ENCODE measurements at regions not wholly inside any gene's neighbourhood (a gene's known extent, or its start where the extent isn't known, plus 50 kb on each side); places are given as distances from the start of the nearest gene placed in this dataset.
"Not testable (repeated sequence)": the region's sequence is repeated elsewhere in the genome, so short reads cannot be mapped to it uniquely, and the experiment has no call there.

DNA sequence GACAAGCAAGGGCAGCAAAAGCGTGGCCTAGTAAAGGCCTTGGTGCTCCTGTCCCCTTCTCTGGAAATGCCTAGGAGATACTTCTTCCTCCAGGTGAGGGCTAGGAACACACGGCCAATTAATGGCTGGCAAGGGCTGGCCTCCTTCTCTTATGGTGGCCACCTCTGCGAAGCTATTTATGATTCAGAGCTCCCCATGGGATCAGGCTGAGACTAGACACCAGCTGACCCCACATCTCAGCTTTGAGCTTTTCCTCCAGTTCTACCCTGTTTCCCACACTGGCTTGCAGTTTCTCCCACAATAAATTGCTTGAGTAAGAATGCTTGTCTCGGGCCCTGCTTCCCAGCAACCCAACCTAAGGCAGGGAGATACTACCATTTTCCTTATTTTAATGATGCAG is 53.7 kb downstream of the CAMK2N1 start:
- DNase-seq = no peak

DNA sequence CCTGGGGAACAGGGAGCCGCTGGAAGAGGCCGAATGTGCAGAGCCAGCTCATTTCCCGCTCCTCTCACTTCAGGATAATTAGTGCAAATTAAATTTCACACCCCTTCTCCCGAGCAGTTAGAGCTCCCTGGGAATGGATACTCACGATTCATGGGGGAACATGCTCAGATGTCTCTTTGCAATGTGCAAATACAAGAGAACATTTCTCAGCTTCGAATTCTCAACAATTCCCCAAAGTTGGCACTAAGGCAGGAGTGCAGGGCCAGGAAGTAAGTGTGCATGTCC is 54.9 kb downstream of the CAMK2N1 start:
- no peak for DNase-seq

DNA sequence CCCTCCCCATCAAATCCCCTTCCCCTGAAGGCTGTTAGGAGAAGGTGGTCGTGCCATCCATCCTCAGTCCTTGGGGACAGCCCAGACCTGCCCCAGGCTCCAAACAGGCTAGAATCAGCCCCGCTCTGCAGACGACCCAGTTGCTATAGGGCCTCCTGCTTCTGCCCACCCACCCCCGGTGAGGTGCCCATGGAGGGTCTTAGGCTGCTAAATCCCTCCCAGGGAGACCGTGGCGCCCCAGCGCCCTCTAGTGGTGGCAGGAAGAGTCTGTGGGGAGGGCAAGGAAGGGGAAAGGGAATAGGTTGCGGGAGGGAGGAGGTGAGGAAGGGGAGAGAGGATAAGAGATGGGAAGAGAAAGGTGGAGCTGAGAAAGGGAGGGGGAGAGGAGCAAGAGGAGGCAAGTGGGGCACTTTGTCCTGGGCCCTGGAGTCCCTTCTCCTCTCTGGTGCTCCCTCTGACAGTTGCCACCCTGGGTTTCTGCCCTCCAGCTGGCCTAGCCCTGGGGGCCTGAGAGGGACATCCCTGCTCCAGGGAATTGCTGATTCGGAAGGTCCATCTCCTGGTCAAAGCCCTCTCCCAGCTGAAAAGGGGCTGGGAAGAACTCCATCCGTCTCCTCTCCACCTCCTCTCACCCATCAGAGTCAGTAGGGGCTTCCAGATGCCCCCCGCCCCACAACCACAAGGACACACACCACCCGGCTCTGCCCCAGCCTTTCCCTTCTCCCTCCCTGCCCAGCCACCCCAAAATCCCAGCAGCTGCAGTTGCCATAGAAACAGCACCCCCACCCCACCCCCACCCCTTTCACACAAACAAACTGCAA is 55.4 kb downstream of the CAMK2N1 start:
- peak; percentile 45 for DNase-seq

DNA sequence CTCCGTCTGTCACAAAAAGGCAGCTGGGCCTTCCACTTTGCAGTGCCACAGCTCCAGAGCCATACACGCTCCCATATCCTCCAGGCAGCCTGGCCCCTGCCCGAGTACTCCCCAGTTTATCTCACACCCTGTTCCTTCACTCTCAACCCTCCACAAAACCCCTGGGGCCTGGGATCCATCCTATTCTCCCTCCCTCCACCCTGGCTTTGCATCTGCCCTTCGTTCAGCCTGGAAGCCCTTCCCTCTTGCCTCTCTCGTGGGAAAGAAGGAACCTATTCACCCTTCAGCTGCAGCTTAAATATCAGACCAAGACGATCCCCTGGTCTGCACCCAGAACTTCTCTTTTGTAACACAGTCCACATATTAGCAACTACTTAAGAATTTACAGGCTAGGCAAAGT is 56.7 kb downstream of the CAMK2N1 start:
- no peak for DNase-seq

DNA sequence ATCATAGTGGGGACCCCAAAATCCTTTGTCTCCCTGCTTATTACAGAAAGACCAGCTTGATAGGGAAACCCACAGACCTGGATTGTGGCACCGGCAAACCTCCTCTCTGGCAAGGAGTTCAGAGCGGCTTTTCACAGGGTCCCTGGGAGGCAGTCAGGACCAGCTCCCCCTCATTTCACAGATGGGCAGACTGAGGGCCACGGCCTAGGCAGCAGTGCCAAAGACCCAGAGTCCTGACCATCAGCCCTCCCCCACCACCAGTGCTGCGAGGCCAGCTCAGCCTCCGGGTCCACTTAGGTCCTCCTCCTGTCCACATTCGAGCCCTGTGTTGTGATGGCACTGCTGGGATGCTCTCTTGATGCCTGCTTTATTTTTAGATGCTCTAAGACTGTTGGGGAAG is 57.2 kb downstream of the CAMK2N1 start:
- no peak for DNase-seq

DNA sequence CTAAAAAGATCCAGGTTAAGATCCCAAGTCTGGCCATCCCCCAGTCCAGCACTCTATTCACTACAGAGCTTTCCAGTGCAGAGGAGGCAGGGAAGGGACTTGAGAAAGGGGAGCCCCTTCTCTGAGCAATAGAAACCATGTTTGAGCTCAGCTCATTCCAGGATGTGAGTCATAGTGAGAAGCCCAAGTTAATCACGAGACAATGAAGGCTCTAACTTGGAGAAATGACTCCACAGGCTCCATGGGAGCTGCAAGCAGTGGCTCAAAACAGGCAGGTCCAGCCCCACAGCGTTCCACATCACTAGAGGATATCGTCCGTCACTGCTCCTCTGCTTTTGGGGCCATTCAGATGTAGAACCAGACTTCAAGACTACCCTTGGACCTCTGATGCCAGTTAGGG is 59.1 kb downstream of the CAMK2N1 start:
- no peak for DNase-seq

DNA sequence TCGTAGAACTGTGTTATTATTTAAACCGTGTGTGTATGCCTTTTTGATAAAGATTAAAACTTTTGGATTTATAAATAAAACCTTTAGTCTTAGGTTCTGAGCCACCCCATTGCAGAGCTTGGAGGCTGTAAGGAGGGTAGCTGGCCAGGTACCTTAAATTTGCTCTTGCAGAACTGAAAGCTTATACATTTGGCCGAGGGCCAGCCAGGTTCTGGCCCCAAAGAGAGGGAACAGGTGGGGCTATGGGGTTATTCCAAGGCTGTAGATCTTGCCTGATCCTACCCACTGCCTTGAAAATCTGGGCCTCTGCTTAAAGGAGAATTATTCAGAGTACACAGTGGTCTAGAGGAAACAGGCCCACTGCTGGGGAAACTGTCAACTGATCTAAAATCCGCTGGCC is 59.6 kb downstream of the CAMK2N1 start:
- DNase-seq = no peak

DNA sequence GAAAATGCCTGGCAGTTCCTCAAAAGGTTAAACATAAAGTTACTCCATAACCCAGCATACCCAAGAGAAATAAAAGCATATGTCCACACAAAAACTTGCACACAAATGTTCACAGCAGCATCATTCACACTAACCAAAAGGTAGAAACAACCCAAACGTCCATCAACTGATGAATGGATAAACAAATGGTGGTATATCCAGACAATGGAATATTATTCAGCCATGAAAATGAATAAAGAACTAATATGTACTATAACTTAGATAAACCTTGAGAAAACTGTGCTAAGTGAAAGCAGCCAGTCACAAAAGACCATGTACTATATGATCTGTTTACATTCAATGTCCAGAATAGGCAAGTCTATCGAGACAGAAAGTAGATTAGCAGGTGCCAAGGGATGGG is 60.4 kb downstream of the CAMK2N1 start:
- no peak for DNase-seq

DNA sequence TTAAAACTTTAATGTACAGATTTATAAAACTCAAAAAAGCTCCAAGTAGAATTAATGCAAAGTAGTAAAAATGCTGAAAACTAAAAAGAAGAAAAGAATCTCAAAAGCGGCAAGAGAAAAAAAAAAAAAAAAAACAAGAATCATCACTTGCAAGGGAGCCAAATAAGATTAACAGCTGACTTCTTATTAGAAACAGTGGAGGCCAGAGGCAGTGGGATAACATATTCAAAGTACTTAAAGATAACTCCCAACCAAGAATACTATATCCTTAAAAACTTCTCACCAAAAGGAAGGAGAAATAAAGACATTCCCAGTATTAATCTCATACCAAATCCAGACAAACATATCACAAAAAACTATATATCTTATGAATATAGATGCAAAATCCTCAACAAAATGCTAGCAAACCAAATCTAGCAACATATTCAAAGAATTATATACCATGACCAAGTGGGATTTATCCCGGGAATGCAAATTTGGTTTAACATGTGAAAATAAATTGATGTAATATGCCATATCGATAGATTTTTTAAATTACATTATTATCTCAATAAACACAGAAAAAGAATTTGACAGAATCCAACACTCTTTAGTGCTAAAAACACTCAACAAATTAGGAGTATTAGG is 62.7 kb downstream of the CAMK2N1 start:
- no peak for DNase-seq

DNA sequence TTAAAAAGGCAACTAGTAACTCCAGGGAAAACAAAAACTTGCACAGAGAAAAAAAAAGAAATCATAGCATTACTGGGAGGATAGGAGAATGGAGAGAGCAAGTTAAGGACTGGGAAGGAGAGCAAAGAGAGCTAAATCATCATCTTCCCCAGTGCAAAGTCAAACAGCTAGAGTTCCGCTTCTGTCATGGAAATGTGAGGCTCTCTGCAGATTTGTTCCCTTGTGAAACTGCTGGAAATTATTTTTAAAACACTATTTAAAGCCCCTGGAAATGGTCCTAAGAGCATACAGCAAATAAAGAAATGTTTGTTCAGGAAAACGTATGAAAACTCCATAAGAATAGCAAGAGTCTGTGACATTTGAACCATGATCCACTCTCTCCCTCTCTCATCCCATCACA is 64.6 kb downstream of the CAMK2N1 start:
- DNase-seq = no peak

DNA sequence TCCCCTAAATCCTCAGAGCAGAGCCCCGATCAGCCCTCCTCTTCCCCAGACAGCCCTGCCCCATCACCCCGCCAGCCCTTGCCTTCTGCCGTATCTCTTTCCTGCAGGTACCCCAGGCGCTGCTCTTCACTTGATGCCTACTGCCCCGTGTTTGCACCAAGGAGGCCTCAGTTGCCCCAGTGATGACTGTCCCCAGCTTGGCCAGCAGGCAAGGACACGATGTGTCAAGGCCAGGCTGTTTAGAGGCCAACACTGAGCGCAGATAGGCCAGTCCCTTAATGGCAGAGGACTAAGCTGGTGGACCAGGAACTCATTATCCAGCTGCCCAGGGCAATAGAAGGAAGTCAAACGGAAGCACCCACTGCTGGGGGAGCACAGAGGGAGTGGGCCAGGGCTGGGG is 68.4 kb downstream of the CAMK2N1 start:
- DNase-seq = no peak

DNA sequence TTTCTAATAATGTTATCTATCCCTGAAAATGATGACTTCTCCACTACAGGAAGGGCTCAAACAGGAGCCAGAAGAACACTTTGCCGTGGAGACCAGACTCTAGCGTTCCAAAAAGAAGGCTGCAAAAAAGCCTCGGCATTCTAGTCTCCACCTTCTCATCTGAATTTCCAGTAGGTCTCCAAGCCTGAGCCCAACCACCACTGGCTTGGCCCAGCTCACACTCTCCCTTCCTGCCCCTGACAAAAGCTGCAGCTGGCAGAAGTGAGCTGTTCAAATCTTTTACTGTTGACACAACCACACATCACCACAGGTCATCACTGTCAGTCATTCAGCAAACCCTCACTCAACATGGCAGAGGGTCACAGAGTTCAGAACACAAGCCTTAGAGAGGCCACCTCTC is 69.3 kb downstream of the CAMK2N1 start:
- DNase-seq = no peak

DNA sequence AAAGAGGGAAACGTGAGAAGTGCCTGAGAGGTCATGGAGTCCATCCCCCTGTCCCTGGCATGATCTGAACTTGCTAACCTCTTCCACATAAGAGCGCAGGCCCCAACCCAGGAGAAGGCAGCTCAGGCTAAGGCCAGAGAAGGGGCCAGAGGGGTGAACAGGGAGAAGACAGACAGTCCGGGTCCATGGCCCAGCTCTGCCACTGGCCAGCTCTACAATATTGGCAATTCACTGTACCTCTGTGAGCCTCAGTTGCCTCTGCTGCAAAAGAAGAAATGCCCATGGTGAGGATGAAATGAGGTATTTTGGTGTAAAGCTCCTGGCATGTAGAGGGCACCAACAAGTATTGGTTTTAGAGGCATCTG is 72.3 kb downstream of the CAMK2N1 start:
- DNase-seq = no peak

DNA sequence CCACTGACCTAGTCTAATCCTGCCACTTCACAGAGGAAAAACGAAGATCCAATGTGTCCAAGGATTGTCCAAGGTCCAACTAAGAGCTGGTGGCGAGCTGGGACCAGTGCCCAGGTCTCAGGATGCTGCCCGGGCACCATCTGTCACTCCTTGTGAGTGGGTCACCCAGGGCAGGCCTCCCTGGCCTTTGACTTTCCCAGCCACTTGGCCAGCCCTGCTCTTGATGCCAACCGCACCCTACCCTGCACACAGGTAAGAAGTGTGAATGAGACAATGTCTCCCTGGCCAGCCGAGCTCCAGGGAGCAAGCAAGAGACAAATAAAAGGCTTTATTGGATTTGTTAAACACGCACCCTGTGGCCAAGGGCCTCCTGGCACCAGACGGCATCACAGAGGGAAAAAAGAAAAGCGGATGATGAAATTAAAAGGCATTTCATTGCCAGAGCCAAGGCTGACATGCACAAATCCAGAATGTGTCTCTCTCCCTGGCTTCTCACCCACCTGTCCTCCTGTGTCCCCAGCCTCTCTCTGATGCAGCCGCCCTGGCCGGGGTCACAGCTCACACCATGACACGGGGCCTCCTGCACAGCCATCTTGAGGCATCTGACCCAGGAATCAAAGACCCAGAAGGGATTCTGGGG is 72.8 kb downstream of the CAMK2N1 start:
- no peak for DNase-seq

DNA sequence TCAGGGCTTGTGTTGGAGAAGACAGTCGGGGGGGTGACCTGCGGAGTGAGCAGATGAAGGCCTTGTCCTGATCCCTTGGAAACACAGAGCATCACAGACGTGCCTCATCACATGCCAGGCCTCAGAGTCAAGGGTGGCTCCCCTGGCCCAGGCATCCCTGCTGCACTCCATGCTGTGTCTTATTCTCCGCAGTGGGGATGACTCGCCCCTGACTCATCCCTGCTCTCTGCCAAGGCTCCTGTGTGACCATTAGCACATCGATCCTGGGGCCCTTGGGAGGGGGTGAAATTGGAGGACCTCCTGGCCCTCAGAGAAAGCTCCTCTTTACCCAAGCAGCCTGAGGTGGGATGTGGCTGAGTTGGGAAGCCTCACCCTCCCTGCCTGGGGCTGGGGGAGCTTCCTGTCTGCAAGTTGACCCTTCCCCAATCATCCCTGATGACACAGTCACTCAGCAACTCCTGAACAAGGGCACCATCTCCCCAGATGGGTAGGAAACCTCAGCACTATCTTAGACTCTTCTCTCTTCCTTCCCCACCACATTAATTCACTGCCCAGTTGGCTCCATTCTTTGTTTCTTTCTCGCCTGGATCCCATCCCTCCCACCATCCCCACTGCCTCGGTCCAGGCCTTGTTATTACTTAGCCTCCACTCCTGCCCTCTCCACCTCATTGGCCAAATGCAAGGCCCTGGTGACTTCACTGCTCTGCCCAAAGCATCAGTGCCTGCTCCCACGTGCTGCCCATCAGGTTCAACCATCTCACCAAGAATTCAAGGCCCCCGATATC is 74.6 kb downstream of the CAMK2N1 start:
- no peak for DNase-seq

DNA sequence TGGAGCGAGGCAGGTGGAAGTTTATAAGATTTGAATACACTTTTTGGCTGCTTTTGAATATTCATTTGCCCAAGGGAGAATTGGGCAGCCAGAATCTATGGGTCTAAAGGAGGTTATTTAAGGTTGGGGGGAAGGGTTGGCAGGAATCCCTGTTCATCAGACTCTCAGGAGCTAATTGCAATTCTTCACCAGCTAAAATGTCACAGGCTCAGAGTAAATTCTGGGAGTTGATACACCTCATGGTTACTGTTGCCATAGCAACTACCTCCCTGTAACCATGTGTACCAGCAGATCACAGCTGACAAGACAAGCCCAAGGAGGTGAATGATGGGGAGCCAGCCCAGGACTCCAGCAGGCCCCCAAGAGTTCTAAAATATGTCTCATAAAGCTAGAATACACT is 75.5 kb downstream of the CAMK2N1 start:
- DNase-seq = no peak

DNA sequence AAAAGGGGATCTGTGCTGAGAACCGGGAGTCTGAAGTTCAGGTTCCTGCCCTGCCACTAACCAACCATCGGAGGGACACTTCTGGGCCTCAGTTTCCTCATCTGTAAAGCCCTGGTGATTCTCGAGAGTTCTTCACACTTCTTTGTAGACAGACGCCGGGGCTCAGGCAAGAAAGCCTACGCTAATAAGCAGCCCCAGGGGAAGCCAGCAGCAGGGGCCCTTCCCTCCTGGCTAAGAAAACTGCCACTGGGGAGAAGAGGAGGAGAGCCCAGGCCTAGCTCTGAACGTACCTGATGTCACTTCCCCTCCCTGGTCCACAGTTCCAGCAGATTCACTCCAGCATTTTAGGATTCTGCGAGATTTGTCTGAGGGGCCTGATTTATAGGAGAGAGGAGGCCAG is 76.0 kb downstream of the CAMK2N1 start:
- DNase-seq = no peak

DNA sequence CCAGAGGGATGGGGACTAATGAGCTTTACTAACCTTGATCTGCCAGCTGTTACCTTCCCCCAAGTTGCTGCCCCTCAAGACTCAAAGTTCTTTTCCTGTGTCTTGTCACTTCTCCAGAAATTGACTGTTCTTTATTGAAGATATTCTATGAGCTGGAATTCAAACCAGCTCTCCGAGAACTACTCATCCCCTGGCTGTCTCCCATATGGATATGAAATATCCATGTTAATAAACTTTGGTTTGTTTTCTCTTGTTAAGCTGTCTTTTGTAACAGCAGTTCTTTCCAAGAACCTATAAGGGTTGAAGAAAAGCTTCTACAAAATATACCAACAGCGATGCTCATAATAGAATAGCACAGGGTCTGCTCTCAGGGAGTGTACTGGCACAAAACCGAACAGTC is 77.0 kb downstream of the CAMK2N1 start:
- no peak for DNase-seq

DNA sequence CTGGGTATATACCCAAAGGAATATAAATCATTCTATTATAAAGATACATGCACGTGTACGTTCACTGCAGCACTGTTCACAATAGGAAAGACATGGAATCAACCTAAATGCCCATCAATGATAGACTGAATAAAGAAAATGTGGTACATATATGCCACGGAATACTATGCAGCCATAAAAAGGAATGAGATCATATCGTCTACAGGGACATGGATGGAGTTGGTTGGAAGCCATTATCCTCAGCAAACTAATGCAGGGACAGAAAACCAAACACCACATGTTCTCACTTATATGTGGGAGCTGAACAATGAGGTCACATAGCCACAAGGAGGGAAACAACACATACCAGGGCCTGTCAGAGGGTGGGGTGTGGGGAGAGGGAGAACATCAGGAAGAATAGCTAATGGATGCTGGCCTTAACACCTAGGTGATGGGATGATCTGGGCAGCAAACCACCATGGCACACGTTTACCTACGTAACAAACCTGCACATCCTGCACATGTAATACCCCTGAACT is 77.8 kb downstream of the CAMK2N1 start:
- DNase-seq = not testable (repeated sequence)

DNA sequence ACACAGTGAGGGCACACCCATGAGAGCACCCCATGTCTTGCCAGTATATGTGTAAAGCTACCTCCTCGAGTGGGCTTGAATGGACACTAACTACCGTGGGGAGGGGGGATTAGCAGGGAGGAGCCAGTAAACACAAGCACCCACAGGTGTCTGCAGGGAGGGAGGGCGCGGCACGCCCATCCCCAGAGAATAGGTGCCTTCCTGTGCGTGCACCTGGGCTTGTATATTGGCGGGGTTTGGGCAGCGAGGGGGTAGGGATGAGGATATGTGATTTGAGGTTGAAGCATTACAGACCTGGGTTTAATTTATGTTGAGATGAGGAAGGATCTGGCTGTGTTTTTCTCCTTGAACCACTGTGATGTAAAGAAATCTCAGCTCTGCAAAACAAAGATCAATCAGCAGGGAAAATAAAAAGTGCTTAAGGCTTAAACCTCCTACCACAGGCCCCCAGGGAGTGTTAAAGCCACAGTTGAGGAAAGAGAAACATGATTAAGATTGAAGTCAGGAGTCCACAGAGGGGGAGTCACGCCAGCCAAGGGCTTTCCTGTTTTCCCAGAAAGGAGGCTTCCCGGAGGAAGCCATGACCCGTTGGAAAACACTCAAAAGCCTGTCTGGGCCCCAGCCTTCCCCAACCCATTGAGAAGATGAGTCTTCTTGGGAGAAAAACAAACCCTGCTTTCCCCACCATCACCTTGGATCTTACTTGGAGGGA is 80.0 kb downstream of the CAMK2N1 start:
- peak; percentile 44 for DNase-seq

DNA sequence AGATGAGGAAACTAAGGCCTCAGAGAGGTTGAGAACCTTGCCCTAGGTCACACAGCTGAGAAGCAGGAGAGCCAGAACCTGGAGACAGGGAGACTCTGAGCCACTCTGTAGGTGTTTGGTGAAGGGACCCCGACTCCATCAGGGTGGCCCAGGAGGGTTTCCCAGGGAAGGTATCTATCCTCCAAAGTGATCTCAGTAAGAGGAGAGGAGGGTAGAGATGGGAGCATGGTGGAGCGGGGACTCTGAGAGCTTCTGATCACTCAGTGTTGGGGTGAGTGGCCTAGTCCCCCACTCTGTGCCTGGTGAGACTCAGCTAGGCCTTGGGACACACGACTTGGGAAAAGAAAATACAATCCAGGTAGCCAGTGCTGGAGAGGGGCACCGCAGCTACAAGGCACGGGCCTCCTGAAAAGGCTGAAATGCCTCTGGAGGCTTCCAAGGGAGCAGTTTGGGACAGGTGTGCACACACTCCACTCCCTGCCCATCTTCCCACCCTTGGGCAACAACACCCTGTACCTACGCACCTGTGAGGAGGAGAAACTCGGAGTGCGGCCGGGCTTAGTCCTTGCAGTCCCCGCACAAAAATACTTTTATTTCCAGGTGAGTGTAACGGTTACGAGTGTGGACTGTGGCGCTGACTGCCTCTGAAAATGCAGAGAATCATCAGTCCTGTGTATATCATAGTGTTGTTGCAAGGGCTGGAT is 80.8 kb downstream of the CAMK2N1 start:
- no peak for DNase-seq
